K562 (cell line): ENCODE measurements at regions not wholly inside any gene's neighbourhood (a gene's known extent, or its start where the extent isn't known, plus 50 kb on each side); places are given as distances from the start of the nearest gene placed in this dataset.

Source experiments
- ATAC-seq: fragments of 200-7000 bp; cut with Tn5 transposase; 3 replicates; pipeline ENCODE4 v1.9.1; 2020; ENCODE audit warnings: moderate library complexity
- BruUV-seq: library from RNA; stranded (reverse); fragments of 400-500 nt; replicated peaks from 2 replicates; lab custom pipeline; 2021; lab: Mats Ljungman, UMichigan
- CTCF ChIA-PET: fragments of 300-600 bp; formaldehyde crosslinking; extraction: SDS; loops from one replicate; lab custom pipeline; 2021; ENCODE audit warnings: low intra/inter-chr PET ratio; lab: Yijun Ruan, JAX
- POLR2A ChIA-PET: fragments of 300-600, 350-650 bp; sonication (Branson Sonifier 250); formaldehyde crosslinking; extraction: SDS; loops from one replicate; lab custom pipeline; 2021; ENCODE audit warnings: antibody characterized with exemption, inconsistent platforms; lab: Yijun Ruan, JAX
- DNase-seq, 4 experiments: peaks; one replicate each; pipeline versions ENCODE4 v3.0.0 to v3.0.0-alpha.2; 2011 to 2018; ENCODE audit warnings: low spot score in 3 of 4, mixed read lengths in 3 of 4; ENCODE audit errors: extremely low read depth in 1 of 4
- FAIRE-seq: peaks from 2 replicates; lab custom pipeline; 2011; peaks lifted over from hg19 to GRCh38; lab: Jason Lieb, UNC
- H2AFZ ChIP-seq: 2 replicates; pipeline ENCODE4 v1.6.0; 2011; ENCODE audit warnings: low read depth, low read length, control low read depth, inconsistent platforms
- H3K27ac ChIP-seq: fragments of 200-600 bp; 3 replicates; pipeline ENCODE4 v1.8.0; 2011; ENCODE audit warnings: low read depth, mild to moderate bottlenecking, control low read depth, inconsistent platforms, low read length, moderate library complexity, mixed read lengths; ENCODE audit errors: extremely low read depth
- H3K27me3 ChIP-seq, 2 experiments: fragments of 300-600 bp in 1 of 2; 2 replicates in 1 of 2; 3 replicates in 1 of 2; pipeline versions ENCODE4 v1.6.0 to v1.8.0; 2011; ENCODE audit warnings: inconsistent platforms in 2 of 2, low read length in 2 of 2, mild to moderate bottlenecking in 1 of 2, mixed read lengths in 1 of 2, moderate library complexity in 1 of 2; ENCODE audit not compliant: control insufficient read depth in 2 of 2, insufficient read depth in 2 of 2
- H3K36me3 ChIP-seq: fragments of 300-600 bp; 3 replicates; pipeline ENCODE4 v1.8.0; 2011; ENCODE audit warnings: mild to moderate bottlenecking, low read length, inconsistent platforms; ENCODE audit not compliant: control insufficient read depth, insufficient read depth
- H3K4me1 ChIP-seq, 2 experiments: fragments of 200-600 bp in 1 of 2; replicated peaks in 1 of 2; 2 replicates in 1 of 2; 3 replicates in 1 of 2; pipeline versions ENCODE4 v1.5.1 to v1.8.0; 2011; ENCODE audit warnings: inconsistent platforms in 2 of 2, low read length in 2 of 2, mild to moderate bottlenecking in 1 of 2, mixed read lengths in 1 of 2, moderate library complexity in 1 of 2; ENCODE audit not compliant: control insufficient read depth in 2 of 2, insufficient read depth in 2 of 2
- H3K4me2 ChIP-seq: 2 replicates; pipeline ENCODE4 v1.6.1; 2011; ENCODE audit warnings: low read length, control low read depth, inconsistent platforms, mixed read lengths; ENCODE audit not compliant: insufficient read depth
- H3K4me3 ChIP-seq: fragments of 200-600 bp; sonication (generic), shearing (Covaris generic); 2 replicates; pipeline ENCODE4 v1.5.1; 2016; ENCODE audit warnings: control low read depth, inconsistent platforms
- H3K79me2 ChIP-seq: fragments of 200-600 bp; 3 replicates; pipeline ENCODE4 v1.8.0; 2011; ENCODE audit warnings: low read length, inconsistent platforms; ENCODE audit not compliant: control insufficient read depth, insufficient read depth
- H3K9ac ChIP-seq, 2 experiments: 2 replicates each; pipeline versions ENCODE4 v1.6.0 to v1.6.1; 2011; ENCODE audit warnings: low read depth in 2 of 2, low read length in 2 of 2, control low read depth in 1 of 2, inconsistent platforms in 1 of 2, mild to moderate bottlenecking in 1 of 2, mixed read lengths in 1 of 2; ENCODE audit not compliant: insufficient read depth in 1 of 2
- H3K9me1 ChIP-seq: one replicate; pipeline ENCODE4 v1.6.0; 2011; ENCODE audit warnings: inconsistent platforms, mild to moderate bottlenecking, low read length, moderate library complexity; ENCODE audit not compliant: control insufficient read depth, insufficient read depth
- H3K9me3 ChIP-seq: replicated peaks from 2 replicates; pipeline ENCODE4 v1.5.1; 2011; ENCODE audit warnings: low read depth, low read length, inconsistent platforms; ENCODE audit not compliant: control insufficient read depth, insufficient read depth
- H4K20me1 ChIP-seq: replicated peaks from 2 replicates; pipeline ENCODE4 v1.6.1; 2011; ENCODE audit warnings: low read length, inconsistent platforms, mixed read lengths; ENCODE audit not compliant: control insufficient read depth, insufficient read depth
- HDAC2 ChIP-seq: fragments of 450-650 bp; IDR thresholded peaks from 2 replicates; pipeline ENCODE4 v1.6.1; 2016; ENCODE audit warnings: mild to moderate bottlenecking
- PPARD ChIP-seq: fragments of 250-450 bp; sonication (Bioruptor Pico); IDR thresholded peaks from 2 replicates; pipeline ENCODE4 v1.8.0; 2022; ENCODE audit warnings: inconsistent platforms, mild to moderate bottlenecking, moderate library complexity
- TAF15 ChIP-seq: fragments of 200-400 bp; formaldehyde crosslinking; IDR thresholded peaks from 2 replicates; pipeline ENCODE4 v1.6.1; 2017; ENCODE audit warnings: mild to moderate bottlenecking, low read depth, low read length, moderate library complexity
- ZBED1 ChIP-seq: IDR thresholded peaks from 2 replicates; pipeline ENCODE4 v1.6.1; 2014
- WGBS: fragments of 100-300 bp; shearing (Covaris generic); methylation state at CpG from one replicate; pipeline ENCODE4 v1.1.6; 2016; ENCODE audit warnings: low coverage, mixed read lengths; ENCODE audit not compliant: insufficient coverage; ENCODE audit errors: missing lambda C conversion rate; 5-methylcytosine and 5-hydroxymethylcytosine counted together
- in situ Hi-C: fragments of 300-500 bp; cut with MboI; formaldehyde crosslinking; loops from 4 replicates; pipeline ENCODE4 v1.15.0; 2018; ENCODE audit warnings: inconsistent platforms, mixed read lengths
- intact Hi-C: fragments of 100-400 bp; cut with micrococcal nuclease; formaldehyde crosslinking; loops from 2 replicates; pipeline ENCODE4 v1.14.2; 2022

DNA sequence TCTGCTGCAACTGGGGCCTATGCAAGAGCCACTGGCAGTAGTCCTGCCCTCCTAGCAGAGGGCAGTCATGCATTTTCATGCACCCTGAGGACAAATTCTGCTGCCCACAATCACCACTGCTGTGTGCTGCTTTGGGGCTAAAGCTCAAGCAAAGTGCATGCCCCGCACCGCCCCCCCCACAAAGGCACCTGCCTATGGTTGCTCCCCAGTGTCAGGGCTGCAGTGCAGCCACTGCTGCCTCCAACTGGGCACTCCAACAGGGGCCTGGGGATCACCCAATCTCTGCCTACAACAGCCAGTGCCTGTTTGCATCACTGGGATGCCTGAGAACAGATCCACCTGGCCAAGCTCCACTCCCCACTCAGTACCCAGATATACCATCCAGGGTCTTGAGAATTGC lies 417.0 kb downstream of the HTR7 start:
- FAIRE-seq (no peak), DNase-seq (no peak), ATAC-seq (no peak)
- Histone ChIP-seq H3K4me2 (no peak overlapping the region), H3K27ac (no peak overlapping the region), H3K27me3 (no peaks in the 10 kb centered on the region), H3K79me2 (no peaks in the 10 kb centered on the region), H3K4me3 (no peak overlapping the region), H3K9me3 (no peaks in the 10 kb centered on the region), H3K36me3 (no peaks in the 10 kb centered on the region), H3K9me1 (no peaks in the 10 kb centered on the region), H3K4me1 (no peaks in the 10 kb centered on the region), H2AFZ (no peak overlapping the region), H4K20me1 (no peaks in the 10 kb centered on the region), H3K9ac (no peak overlapping the region)
- CTCF ChIA-PET: no interaction called here
- TF ChIP-seq TAF15: no peak
- POLR2A ChIA-PET: no interaction called here
- no TSS peak for BruUV-seq
- in situ Hi-C loops (no loop called here), intact Hi-C loops (no loop called here)
- no CpG with 5 or more reads among the region's 2 CpGs for WGBS

DNA sequence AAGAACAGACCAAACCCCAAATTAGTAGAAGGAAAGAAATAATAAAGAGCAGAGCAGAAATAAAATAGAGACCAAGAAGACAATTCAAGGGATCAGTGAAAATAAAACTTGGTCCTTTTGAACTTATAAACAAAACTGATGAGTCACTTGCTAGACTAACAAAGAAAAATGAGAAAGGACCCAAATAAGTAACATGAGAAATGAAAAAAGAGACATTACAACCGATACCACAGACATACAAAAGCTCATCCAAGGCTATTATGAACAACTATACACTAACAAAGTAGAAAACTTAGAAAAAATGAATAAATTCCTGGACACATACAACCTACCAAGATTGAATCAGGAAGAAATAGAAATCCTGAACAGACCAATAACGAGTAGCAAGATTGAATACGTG lies 414.5 kb downstream of the HTR7 start:
- no TSS peak for BruUV-seq
- H2AFZ ChIP-seq: no peak overlapping the region
- TF ChIP-seq HDAC2 (no peak), PPARD (CRISPR knock-in tag) (no peak), ZBED1 (no peak)
- no peak overlapping the region for H3K4me3 ChIP-seq
- ATAC-seq (no peak), FAIRE-seq (no peak), DNase-seq (no peak)
- H3K9me1 ChIP-seq: no peaks in the 10 kb centered on the region
- no peaks in the 10 kb centered on the region for H3K36me3 ChIP-seq
- H3K4me2 ChIP-seq: no peak overlapping the region
- H3K79me2 ChIP-seq: no peaks in the 10 kb centered on the region
- intact Hi-C loops (no loop called here), in situ Hi-C loops (no loop called here)
- no peaks in the 10 kb centered on the region for H3K4me1 ChIP-seq
- ChIA-PET CTCF (no interaction called here), POLR2A (no interaction called here)
- 0% methylated on average over 3 of the region's 3 CpGs for WGBS
- H3K27me3 ChIP-seq: no peaks in the 10 kb centered on the region
- H3K27ac ChIP-seq: no peak overlapping the region
- no peak overlapping the region for H3K9ac ChIP-seq
- no peaks in the 10 kb centered on the region for H4K20me1 ChIP-seq
- H3K9me3 ChIP-seq: no peaks in the 10 kb centered on the region
